HepG2 (cell line): ENCODE measurements at regions not wholly inside any gene's neighbourhood (a gene's known extent, or its start where the extent isn't known, plus 50 kb on each side); places are given as distances from the start of the nearest gene placed in this dataset.

Source experiments
- ATAC-seq: fragments of 200-7000 bp; cut with Tn5 transposase; 3 replicates; pipeline ENCODE4 v1.9.1; 2020; ENCODE audit warnings: mild to moderate bottlenecking, moderate library complexity
- BruUV-seq: library from RNA; stranded (reverse); fragments of 400-500 nt; replicated peaks from 2 replicates; lab custom pipeline; 2021; lab: Mats Ljungman, UMichigan
- CTCF ChIA-PET: fragments of 300-600 bp; formaldehyde crosslinking; extraction: SDS; loops from one replicate; lab custom pipeline; 2021; ENCODE audit warnings: low total read pairs, inconsistent platforms, low intra/inter-chr PET ratio; lab: Yijun Ruan, JAX
- POLR2A ChIA-PET: fragments of 350-600 bp; sonication (Branson Sonifier 250); formaldehyde crosslinking; loops from one replicate; lab custom pipeline; 2020; ENCODE audit warnings: antibody characterized with exemption, inconsistent platforms; lab: Yijun Ruan, JAX
- DNase-seq: peaks from one replicate; pipeline ENCODE4 v3.0.0-alpha.2; 2015; ENCODE audit warnings: low spot score
- FAIRE-seq: peaks from 3 replicates; lab custom pipeline; 2011; peaks lifted over from hg19 to GRCh38; lab: Jason Lieb, UNC
- H2AFZ ChIP-seq: one replicate; pipeline ENCODE4 v1.6.1; 2011; ENCODE audit warnings: low read length, inconsistent platforms
- H3K27ac ChIP-seq: fragments of 300-600 bp; 3 replicates; pipeline ENCODE4 v1.8.0; 2011; ENCODE audit warnings: mixed run types, mild to moderate bottlenecking, mixed read lengths, low read length, inconsistent platforms; ENCODE audit not compliant: insufficient read depth; ENCODE audit errors: extremely low read length
- H3K27me3 ChIP-seq, 2 experiments: fragments of 200-600 bp in 1 of 2; 2 replicates in 1 of 2; 3 replicates in 1 of 2; pipeline versions ENCODE4 v1.6.0 to v1.8.0; 2011; ENCODE audit warnings: low read length in 2 of 2, mild to moderate bottlenecking in 2 of 2, moderate library complexity in 2 of 2, inconsistent platforms in 1 of 2; ENCODE audit not compliant: insufficient read depth in 2 of 2, control insufficient read depth in 1 of 2
- H3K36me3 ChIP-seq, 2 experiments: fragments of 200-600 bp in 1 of 2; replicated peaks in 1 of 2; 2 replicates in 1 of 2; 3 replicates in 1 of 2; pipeline versions ENCODE4 v1.5.1 to v1.8.0; 2011; ENCODE audit warnings: low read length in 2 of 2, inconsistent platforms in 1 of 2; ENCODE audit not compliant: insufficient read depth in 2 of 2, control insufficient read depth in 1 of 2
- H3K4me1 ChIP-seq: 2 replicates; pipeline ENCODE4 v1.5.1; 2012; ENCODE audit warnings: low read length, inconsistent platforms; ENCODE audit not compliant: insufficient read depth
- H3K4me2 ChIP-seq: 2 replicates; pipeline ENCODE4 v1.6.0; 2011; ENCODE audit warnings: low read depth, low read length, inconsistent platforms
- H3K4me3 ChIP-seq, 3 experiments: fragments of 200-600 bp in 1 of 3; sonication (generic), shearing (Covaris generic) in 1 of 3; replicated peaks in 1 of 3; 2 replicates each; pipeline ENCODE4 v1.5.1; 2011 to 2016; ENCODE audit warnings: low read length in 3 of 3, inconsistent platforms in 2 of 3, low read depth in 2 of 3, mild to moderate bottlenecking in 2 of 3, control low read depth in 1 of 3, mixed read lengths in 1 of 3; ENCODE audit not compliant: insufficient read depth in 1 of 3
- H3K79me2 ChIP-seq: one replicate; pipeline ENCODE4 v1.6.1; 2011; ENCODE audit warnings: low read length, inconsistent platforms; ENCODE audit not compliant: insufficient read depth
- H3K9ac ChIP-seq: 2 replicates; pipeline ENCODE4 v1.6.0; 2011; ENCODE audit warnings: mild to moderate bottlenecking, low read depth, low read length, inconsistent platforms; ENCODE audit not compliant: insufficient read depth
- H3K9me3 ChIP-seq: 2 replicates; pipeline ENCODE4 v1.5.1; 2012; ENCODE audit warnings: mild to moderate bottlenecking, low read length
- H4K20me1 ChIP-seq: 2 replicates; pipeline ENCODE4 v1.6.0; 2011; ENCODE audit warnings: inconsistent platforms, mild to moderate bottlenecking, low read length, moderate library complexity; ENCODE audit not compliant: insufficient read depth
- ATM ChIP-seq: fragments of 450-650 bp; IDR thresholded peaks from 2 replicates; pipeline ENCODE4 v1.7.1; 2017; ENCODE audit warnings: mild to moderate bottlenecking, borderline replicate concordance
- CEBPG ChIP-seq: IDR thresholded peaks from 2 replicates; pipeline ENCODE4 v1.6.1; 2016
- HNRNPUL1 ChIP-seq: fragments of 200-400 bp; formaldehyde crosslinking; IDR thresholded peaks from 2 replicates; pipeline ENCODE4 v1.6.1; 2017; ENCODE audit warnings: low read depth, mild to moderate bottlenecking, low read length, moderate library complexity
- JARID2 ChIP-seq: sonication (generic); formaldehyde crosslinking; IDR thresholded peaks from 2 replicates; pipeline ENCODE4 v1.8.1; 2023; ENCODE audit warnings: missing genetic modification reagents, inconsistent platforms; ENCODE audit not compliant: insufficient replicate concordance
- KLF13 ChIP-seq: sonication (generic); formaldehyde crosslinking; IDR thresholded peaks from 2 replicates; pipeline ENCODE4 v1.4.0; 2020; ENCODE audit warnings: mild to moderate bottlenecking, missing genetic modification reagents
- MTERF4 ChIP-seq: sonication (generic); formaldehyde crosslinking; IDR thresholded peaks from 2 replicates; pipeline ENCODE4 v1.8.0; 2023; ENCODE audit warnings: mild to moderate bottlenecking, missing genetic modification reagents
- NFIC ChIP-seq: IDR thresholded peaks from 2 replicates; pipeline ENCODE4 v1.6.1; 2012; ENCODE audit warnings: mild to moderate bottlenecking, low read length, inconsistent platforms
- PAX8 ChIP-seq: sonication (generic); formaldehyde crosslinking; IDR thresholded peaks from 2 replicates; pipeline ENCODE4 v1.8.0; 2022; ENCODE audit warnings: mild to moderate bottlenecking, missing genetic modification reagents, borderline replicate concordance
- PPARG ChIP-seq: conservative IDR thresholded peaks from 2 replicates; pipeline ENCODE4 v1.6.1; 2016; ENCODE audit warnings: missing biosample characterization, missing genetic modification reagents
- REL ChIP-seq: sonication (generic); formaldehyde crosslinking; conservative IDR thresholded peaks from 2 replicates; pipeline ENCODE4 v1.8.0; 2022; ENCODE audit warnings: mild to moderate bottlenecking, missing genetic modification reagents, moderate library complexity
- SIN3B ChIP-seq: fragments of 150-350 bp; IDR thresholded peaks from 2 replicates; pipeline ENCODE4 v1.6.1; 2014; ENCODE audit warnings: low read length
- SRSF9 ChIP-seq: fragments of 200-400 bp; formaldehyde crosslinking; IDR thresholded peaks from 2 replicates; pipeline ENCODE4 v1.6.1; 2018; ENCODE audit warnings: borderline replicate concordance, mild to moderate bottlenecking, low read depth, low read length; ENCODE audit not compliant: insufficient read depth, poor library complexity, severe bottlenecking
- ZNF274 ChIP-seq: sonication (generic); formaldehyde crosslinking; IDR thresholded peaks from 2 replicates; pipeline ENCODE4 v1.5.1; 2020; ENCODE audit warnings: mild to moderate bottlenecking, missing genetic modification reagents
- ZNF549 ChIP-seq: sonication (generic); formaldehyde crosslinking; IDR thresholded peaks from 2 replicates; pipeline ENCODE4 v1.5.0; 2020; ENCODE audit warnings: missing genetic modification reagents
- ZNF563 ChIP-seq: sonication (generic); formaldehyde crosslinking; IDR thresholded peaks from 2 replicates; pipeline ENCODE4 v1.8.0; 2022; ENCODE audit warnings: mild to moderate bottlenecking, moderate library complexity, missing genetic modification reagents
- ZZZ3 ChIP-seq: sonication (generic); formaldehyde crosslinking; IDR thresholded peaks from 2 replicates; pipeline ENCODE4 v1.4.0; 2020; ENCODE audit warnings: missing genetic modification reagents, mild to moderate bottlenecking, borderline replicate concordance
- WGBS: methylation state at CpG from one replicate; pipeline ENCODE4 v1.1.6; 2017; ENCODE audit warnings: low lambda C conversion rate; 5-methylcytosine and 5-hydroxymethylcytosine counted together
- in situ Hi-C: cut with HindIII; loops from 2 replicates; pipeline ENCODE4 v1.10.0; 2017; ENCODE audit warnings: low pct_unique_long_range_greater_than_20kb; ENCODE audit not compliant: extremely low pct_ligation_motif_present
- intact Hi-C: fragments of 100-400 bp; cut with micrococcal nuclease; formaldehyde crosslinking; loops from one replicate; pipeline ENCODE4 v1.10.0; 2022; ENCODE audit not compliant: unreplicated experiment
- TF ChIP-seq, protein P1 (sequence below): sonication (generic); formaldehyde crosslinking; IDR thresholded peaks from 2 replicates; pipeline ENCODE4 v1.8.0; 2022; ENCODE audit warnings: mild to moderate bottlenecking, missing genetic modification reagents, borderline replicate concordance

DNA sequence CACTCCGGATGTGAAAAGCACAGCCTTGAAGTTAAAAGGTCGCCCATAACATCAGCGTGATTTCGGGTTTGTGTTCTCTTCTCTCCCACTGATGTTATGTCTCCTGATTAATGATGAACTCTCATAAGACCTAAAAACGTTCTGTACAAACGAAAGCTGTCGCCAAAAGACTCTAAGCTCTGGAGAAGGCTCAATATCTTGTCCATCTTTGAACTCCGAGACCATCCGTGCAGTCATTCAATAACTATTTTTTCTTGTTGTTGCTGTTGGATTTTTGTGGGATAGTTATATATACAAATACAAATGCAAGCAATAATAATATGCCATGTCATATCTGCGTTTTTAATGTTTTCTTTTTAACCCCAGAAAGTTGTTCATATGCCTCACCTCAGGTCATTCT is 291.8 kb upstream of the MARCKS start:
- peak overlapping the region; percentile 59 for H2AFZ ChIP-seq
- no peak for DNase-seq
- no peak for ATAC-seq
- BruUV-seq = no TSS peak
- no peak for FAIRE-seq
- H3K4me1 ChIP-seq = peaks cover 19% of the 10 kb centered on the region
- no peaks in the 10 kb centered on the region for H3K79me2 ChIP-seq
- CTCF ChIA-PET = no interaction called here
- POLR2A ChIA-PET = no interaction called here
- TF ChIP-seq SIN3B (no peak), ZNF549 (CRISPR knock-in tag) (no peak), MTERF4 (CRISPR knock-in tag) (no peak), JARID2 (no peak), HNRNPUL1 (no peak), CEBPG (CRISPR knock-in tag) (no peak), SRSF9 (no peak), REL (CRISPR knock-in tag) (no peak), PAX8 (no peak), NFIC (no peak)
- H3K27me3 ChIP-seq = no peaks in the 10 kb centered on the region; a peak in 1 of 5 replicates
- WGBS = 69% methylated on average over 10 of the region's 10 CpGs
- no peak overlapping the region for H3K9ac ChIP-seq
- no peaks in the 10 kb centered on the region for H4K20me1 ChIP-seq
- no peak overlapping the region for H3K27ac ChIP-seq
- intact Hi-C loops (no loop called here), in situ Hi-C loops (no loop called here)
- H3K4me3 ChIP-seq = no peak overlapping the region
- H3K36me3 ChIP-seq = no peaks in the 10 kb centered on the region
- H3K9me3 ChIP-seq = no peaks in the 10 kb centered on the region
- no peak overlapping the region for H3K4me2 ChIP-seq

- intact Hi-C loops = no loop called here
- POLR2A ChIA-PET = no interaction called here
- TF ChIP-seq KLF13 (no peak), ZZZ3 (CRISPR knock-in tag) (no peak), MTERF4 (CRISPR knock-in tag) (no peak), ZNF274 (CRISPR knock-in tag) (no peak), PPARG (CRISPR knock-in tag) (no peak), ATM (no peak), ZNF563 (CRISPR knock-in tag) (no peak)
- TF ChIP-seq, protein P1, sequence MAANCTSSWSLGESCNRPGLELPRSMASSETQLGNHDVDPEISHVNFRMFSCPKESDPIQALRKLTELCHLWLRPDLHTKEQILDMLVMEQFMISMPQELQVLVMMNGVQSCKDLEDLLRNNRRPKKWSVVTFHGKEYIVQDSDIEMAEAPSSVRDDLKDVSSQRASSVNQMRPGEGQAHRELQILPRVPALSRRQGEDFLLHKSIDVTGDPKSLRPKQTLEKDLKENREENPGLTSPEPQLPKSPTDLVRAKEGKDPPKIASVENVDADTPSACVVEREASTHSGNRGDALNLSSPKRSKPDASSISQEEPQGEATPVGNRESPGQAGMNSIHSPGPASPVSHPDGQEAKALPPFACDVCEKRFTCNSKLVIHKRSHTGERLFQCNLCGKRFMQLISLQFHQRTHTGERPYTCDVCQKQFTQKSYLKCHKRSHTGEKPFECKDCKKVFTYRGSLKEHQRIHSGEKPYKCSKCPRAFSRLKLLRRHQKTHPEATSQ (CRISPR knock-in tag) = no peak
- H3K79me2 ChIP-seq = no peaks in the 10 kb centered on the region
- H2AFZ ChIP-seq = no peak overlapping the region
- H3K27ac ChIP-seq = no peak overlapping the region
- no peak for DNase-seq
- no peaks in the 10 kb centered on the region for H3K9me3 ChIP-seq
- H3K36me3 ChIP-seq = no peaks in the 10 kb centered on the region
- H4K20me1 ChIP-seq = no peaks in the 10 kb centered on the region
- no peak overlapping the region for H3K4me2 ChIP-seq
- H3K9ac ChIP-seq = no peak overlapping the region
- in situ Hi-C loops = no loop called here
- BruUV-seq = no TSS peak
- ATAC-seq = no peak
- CTCF ChIA-PET = no interaction called here
- H3K4me3 ChIP-seq = no peak overlapping the region
- FAIRE-seq = no peak
- H3K4me1 ChIP-seq = peaks cover 17% of the 10 kb centered on the region
- no peaks in the 10 kb centered on the region for H3K27me3 ChIP-seq
These were observed 287.0 kb upstream of the MARCKS start for GRCh38 chr6:113570161-113570560.
